ENCODE measurements at regions not wholly inside any gene's neighbourhood (a gene's known extent, or its start where the extent isn't known, plus 50 kb on each side); places are given as distances from the start of the nearest gene placed in this dataset.
"Not testable (repeated sequence)": the region's sequence is repeated elsewhere in the genome, so short reads cannot be mapped to it uniquely, and the experiment has no call there.

DNA sequence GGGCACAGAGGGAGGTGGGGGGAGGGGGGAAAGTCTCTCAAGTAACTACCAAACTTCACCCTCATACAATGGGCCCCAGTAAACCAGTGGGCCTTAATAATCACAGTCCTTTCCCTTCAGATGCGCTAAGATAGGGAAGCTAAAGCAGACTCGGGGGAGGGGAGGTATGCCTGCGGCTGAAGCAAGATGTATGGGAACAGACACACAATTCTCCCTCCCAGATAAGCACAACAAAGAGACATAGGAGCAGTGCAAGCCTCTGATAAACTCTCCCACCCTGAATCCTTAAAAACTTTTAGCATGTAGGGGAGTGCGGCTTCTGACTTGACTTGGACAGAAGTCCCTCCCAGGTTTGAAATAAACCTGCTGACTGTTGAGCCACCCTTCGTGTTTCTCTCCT, 54.7 kb downstream of the PROP1 start:
- H3K4me1 Mint-ChIP-seq: peaks cover 14% of the 10 kb centered on the region
- POLR2A ChIA-PET; DNase-seq; H3K27ac Mint-ChIP-seq; H3K9me3 Mint-ChIP-seq (ENCODE audit: low read depth); H3K36me3 Mint-ChIP-seq (ENCODE audit: low read depth); CTCF ChIA-PET; H3K4me3 Mint-ChIP-seq; ATAC-seq; H3K27me3 Mint-ChIP-seq; intact Hi-C loops (cut with DNase I, micrococcal nuclease): not testable (repeated sequence)

DNA sequence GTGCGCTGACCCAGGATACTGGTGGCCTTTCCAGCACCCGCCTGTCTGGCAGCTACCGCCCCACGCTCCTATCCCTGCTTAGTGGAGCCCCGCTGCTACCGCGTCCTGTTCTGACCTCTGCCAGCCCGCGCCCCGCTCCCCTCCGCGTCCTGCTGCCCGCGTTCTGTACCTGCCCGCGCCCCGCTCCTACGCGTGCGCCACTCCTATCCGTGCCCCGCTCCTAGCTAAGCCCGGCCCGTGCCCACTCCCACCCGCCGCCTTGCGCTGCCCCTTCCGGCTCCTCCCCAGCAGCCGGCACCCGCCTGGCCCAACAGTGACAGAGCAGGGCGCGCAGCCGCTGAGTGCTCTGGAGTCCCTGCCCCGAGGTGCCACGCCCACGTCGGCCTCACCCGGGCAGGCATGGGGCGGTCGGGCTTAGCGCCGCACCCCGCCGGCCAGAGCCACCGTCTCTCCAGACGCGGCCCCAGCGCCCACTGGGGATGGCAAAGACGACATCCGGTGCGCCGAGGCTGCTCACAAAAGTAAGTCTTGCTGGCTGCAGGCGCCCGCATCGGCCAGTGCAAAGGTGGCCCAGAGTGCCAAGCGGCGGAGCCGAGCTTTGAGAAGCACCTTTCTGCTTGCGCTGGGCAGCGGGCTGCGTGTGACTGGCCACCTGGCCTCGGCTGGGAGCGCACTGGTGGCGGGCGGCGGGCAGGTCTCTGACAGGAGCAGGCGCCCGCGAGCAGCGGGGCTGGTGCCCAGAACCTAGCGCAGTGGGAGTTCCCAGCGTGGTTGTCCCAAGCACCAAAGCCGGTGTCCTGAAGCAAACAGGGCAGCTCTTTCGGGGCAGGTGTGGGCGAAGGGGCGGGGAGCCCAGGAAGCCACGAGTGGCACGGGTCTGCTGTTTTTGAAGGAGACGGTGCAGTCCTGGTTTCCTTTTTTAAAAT, 56.5 kb downstream of the PROP1 start:
- ATAC-seq: peak; percentile 48
- POLR2A ChIA-PET; intact Hi-C loops (cut with DNase I, micrococcal nuclease); H3K36me3 Mint-ChIP-seq (ENCODE audit: low read depth); H3K4me1 Mint-ChIP-seq; CTCF ChIA-PET; H3K27me3 Mint-ChIP-seq; H3K27ac Mint-ChIP-seq; H3K9me3 Mint-ChIP-seq (ENCODE audit: low read depth): not testable (repeated sequence)
- peak overlapping the region; percentile 74 for H3K4me3 Mint-ChIP-seq
- peak; percentile 41 for DNase-seq

DNA sequence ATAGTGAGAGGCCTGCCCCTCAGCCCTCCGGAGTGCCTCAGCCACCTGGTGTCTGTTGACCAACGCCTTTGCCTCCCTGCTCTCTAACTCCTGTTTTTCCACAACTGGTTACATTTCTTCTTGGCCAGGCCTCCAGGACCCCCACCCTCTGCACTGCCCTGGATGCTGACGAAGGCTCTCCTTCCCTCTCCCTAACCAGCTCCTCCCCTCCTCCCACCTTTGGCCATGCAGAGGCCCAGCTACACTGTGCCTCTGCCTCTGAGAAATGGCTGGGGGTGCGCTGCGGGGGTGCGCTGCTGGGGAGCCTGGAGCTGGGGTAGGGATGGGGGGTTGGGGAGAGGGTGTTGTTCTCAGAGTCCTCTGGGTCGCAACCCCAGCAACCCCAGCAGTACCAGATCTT, 57.3 kb downstream of the PROP1 start:
- peak overlapping the region; percentile 74 for H3K4me3 Mint-ChIP-seq
- DNase-seq; H3K36me3 Mint-ChIP-seq (ENCODE audit: low read depth); intact Hi-C loops (cut with DNase I, micrococcal nuclease); H3K27me3 Mint-ChIP-seq; H3K27ac Mint-ChIP-seq; H3K9me3 Mint-ChIP-seq (ENCODE audit: low read depth); H3K4me1 Mint-ChIP-seq; CTCF ChIA-PET; POLR2A ChIA-PET: not testable (repeated sequence)
- peak; percentile 8 for ATAC-seq

DNA sequence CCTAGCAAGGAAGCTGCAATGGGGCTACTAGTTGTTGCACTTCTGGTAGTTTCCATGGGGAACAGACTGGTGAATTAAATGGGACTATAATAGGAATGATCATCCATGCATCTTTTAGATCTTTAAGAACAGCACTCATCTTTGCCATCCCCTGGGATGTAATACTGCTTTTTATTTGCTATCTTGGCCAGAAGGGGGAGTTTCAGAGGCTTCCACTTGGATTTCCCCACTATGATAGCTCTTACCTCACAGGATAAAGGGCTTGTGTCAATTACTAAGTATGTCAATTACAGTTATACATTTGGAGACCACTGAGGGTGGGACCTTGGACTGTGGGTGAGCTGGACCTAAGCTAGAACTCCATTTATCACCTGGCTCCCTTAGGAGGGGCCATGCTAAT, 61.8 kb downstream of the PROP1 start:
- H3K9me3 Mint-ChIP-seq (ENCODE audit: low read depth); H3K27ac Mint-ChIP-seq; POLR2A ChIA-PET; ATAC-seq; H3K27me3 Mint-ChIP-seq; intact Hi-C loops (cut with DNase I, micrococcal nuclease); DNase-seq; H3K4me3 Mint-ChIP-seq; H3K4me1 Mint-ChIP-seq; CTCF ChIA-PET; H3K36me3 Mint-ChIP-seq (ENCODE audit: low read depth): not testable (repeated sequence)

DNA sequence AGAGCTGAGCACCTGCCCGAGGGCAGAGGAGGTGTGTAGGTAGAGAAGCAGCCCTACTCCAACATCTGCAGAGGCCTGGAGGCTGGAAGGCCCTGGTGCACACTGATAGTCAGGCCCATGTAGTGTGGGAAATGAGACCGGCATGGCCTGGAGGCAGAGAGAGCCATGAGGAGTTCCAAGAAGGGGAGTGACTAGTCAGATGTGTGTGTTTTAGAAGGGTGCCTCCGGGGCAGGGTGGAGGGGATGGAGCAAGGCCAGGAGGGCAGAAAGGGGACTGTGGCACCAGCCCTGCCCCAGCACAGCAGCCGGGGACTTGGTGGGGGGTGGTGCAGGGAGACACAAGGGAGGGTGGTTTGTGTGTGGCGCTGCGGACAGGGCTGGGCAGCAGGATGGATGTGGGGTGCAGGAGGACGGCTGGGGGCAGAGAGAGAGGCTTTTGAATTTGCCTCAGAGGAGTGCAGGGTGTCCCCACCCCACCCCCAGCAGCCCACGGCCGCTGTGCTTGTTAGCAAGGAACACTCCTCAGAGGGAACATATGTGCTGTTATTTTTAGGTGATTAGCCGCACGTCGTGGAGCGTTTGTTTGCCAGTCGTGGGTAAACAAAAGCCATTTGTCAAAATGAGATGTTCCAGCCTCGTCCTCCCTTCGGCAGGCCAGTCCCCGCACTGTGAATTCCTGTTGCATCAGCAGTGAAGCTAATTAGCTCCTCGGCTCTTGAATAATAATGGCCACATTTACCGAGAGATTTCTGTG, 65.6 kb downstream of the PROP1 start:
- ATAC-seq; CTCF ChIA-PET; H3K9me3 Mint-ChIP-seq (ENCODE audit: low read depth); H3K27me3 Mint-ChIP-seq; intact Hi-C loops (cut with DNase I, micrococcal nuclease); H3K27ac Mint-ChIP-seq; POLR2A ChIA-PET; H3K4me1 Mint-ChIP-seq; H3K4me3 Mint-ChIP-seq; H3K36me3 Mint-ChIP-seq (ENCODE audit: low read depth); DNase-seq: not testable (repeated sequence)

DNA sequence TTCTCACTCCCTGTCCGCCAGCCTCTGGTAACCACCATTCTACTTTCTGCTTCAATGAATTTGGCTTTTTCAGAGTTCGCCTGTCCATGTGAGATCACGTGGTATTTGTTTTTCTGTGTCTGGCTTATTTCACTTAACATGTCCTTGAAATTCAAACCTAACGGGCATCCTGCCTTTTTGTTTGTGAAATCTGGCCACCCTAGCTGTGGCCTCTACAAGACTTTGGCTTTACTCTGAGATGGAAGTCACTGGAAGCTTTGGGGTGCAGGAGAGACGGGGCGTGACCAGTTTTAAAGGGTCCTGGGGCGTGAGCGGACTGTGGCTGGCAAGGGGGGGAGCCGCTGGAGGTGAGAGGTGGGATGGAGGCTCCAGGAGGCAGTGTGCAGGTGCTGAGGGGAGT, 66.4 kb downstream of the PROP1 start:
- H3K27me3 Mint-ChIP-seq; H3K9me3 Mint-ChIP-seq (ENCODE audit: low read depth); H3K4me3 Mint-ChIP-seq; intact Hi-C loops (cut with DNase I, micrococcal nuclease); H3K36me3 Mint-ChIP-seq (ENCODE audit: low read depth); DNase-seq; H3K4me1 Mint-ChIP-seq; ATAC-seq; POLR2A ChIA-PET; H3K27ac Mint-ChIP-seq; CTCF ChIA-PET: not testable (repeated sequence)

DNA sequence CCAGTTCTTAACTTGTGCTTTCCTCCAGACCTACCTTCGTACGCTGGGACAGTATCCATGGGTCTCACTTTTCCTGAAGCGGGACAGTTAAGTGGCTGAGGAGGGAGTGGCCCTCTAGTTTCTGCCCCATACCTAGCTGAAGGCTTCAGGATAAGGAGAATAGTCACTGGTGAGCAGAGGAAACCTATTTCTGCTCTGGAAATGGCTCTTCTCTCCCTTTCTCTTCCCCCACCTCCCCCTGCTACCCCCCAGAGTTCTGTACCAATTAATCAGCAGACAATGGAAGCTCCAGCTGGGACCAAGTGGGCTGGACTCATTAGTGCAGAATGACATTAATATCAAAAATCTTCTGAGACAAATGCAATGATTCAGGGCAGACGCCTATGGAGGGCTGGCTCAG, 68.5 kb downstream of the PROP1 start:
- H3K27me3 Mint-ChIP-seq; CTCF ChIA-PET; H3K4me1 Mint-ChIP-seq; POLR2A ChIA-PET; DNase-seq; H3K4me3 Mint-ChIP-seq; H3K9me3 Mint-ChIP-seq (ENCODE audit: low read depth); ATAC-seq; H3K36me3 Mint-ChIP-seq (ENCODE audit: low read depth); H3K27ac Mint-ChIP-seq; intact Hi-C loops (cut with DNase I, micrococcal nuclease): not testable (repeated sequence)

DNA sequence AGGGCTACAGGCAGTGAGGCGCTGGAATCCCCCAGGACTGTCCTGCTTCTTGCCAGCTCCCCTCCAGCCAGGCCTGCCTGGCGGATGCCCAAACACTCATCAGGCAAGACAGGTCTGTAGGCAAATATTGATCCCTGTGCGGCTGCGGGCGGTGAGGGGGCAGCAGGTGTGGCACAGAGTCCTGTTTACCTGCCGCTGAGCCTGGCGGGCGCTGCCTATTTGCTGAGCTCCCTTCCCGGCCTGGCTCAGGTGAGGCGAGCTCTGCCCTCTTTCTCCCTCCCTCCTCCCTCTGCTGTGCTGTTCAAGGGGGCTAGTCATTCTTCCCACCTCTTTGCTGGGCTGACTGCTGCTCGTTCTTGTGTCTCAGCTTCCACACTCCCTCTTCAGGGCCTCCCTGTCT, 71.5 kb downstream of the PROP1 start:
- DNase-seq; POLR2A ChIA-PET; H3K36me3 Mint-ChIP-seq (ENCODE audit: low read depth); H3K9me3 Mint-ChIP-seq (ENCODE audit: low read depth); intact Hi-C loops (cut with DNase I, micrococcal nuclease); H3K4me1 Mint-ChIP-seq; ATAC-seq; H3K4me3 Mint-ChIP-seq; H3K27me3 Mint-ChIP-seq; CTCF ChIA-PET; H3K27ac Mint-ChIP-seq: not testable (repeated sequence)

DNA sequence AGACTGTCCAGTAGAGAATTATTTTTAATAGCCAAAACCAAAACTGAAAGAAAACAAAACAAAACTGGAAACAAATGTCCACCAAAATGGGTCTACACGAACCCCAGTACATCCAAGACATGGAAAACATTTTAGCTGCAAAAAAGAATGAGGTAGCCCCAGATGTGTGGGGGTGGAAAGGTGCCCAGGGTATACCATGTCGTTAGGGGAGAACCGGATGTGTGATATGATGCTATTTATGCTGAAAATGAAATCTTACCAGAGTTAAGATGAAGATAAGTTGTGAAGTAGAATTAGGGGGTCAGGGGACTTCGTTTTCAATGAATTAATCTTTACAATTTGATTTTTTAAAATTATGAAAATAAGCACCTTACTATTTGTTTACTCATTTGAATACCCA, 72.2 kb downstream of the PROP1 start:
- intact Hi-C loops (cut with DNase I, micrococcal nuclease); DNase-seq; ATAC-seq; H3K36me3 Mint-ChIP-seq (ENCODE audit: low read depth); CTCF ChIA-PET; H3K27ac Mint-ChIP-seq; H3K9me3 Mint-ChIP-seq (ENCODE audit: low read depth); POLR2A ChIA-PET; H3K4me1 Mint-ChIP-seq; H3K4me3 Mint-ChIP-seq; H3K27me3 Mint-ChIP-seq: not testable (repeated sequence)

DNA sequence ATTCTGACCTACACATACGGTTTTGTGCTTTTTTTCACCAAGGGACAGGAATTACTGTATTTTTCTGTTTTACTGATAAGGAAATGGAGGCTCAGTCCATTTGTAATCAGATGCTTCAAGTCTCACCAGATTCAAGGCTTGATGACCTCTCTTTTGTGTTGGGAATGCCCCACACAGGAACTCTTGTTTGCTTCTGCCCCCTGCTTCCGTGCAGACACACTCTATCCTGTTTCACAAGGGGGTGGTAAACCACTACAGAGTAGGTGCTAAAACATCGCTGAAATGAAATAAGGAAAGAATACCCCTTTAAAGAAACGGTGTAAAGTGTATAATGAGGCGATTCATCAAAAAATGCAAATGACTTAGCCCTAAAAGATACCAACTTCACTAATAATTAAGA, 72.9 kb downstream of the PROP1 start:
- H3K4me3 Mint-ChIP-seq; DNase-seq; H3K9me3 Mint-ChIP-seq (ENCODE audit: low read depth); intact Hi-C loops (cut with DNase I, micrococcal nuclease); H3K4me1 Mint-ChIP-seq; H3K36me3 Mint-ChIP-seq (ENCODE audit: low read depth); H3K27me3 Mint-ChIP-seq; H3K27ac Mint-ChIP-seq; POLR2A ChIA-PET; CTCF ChIA-PET: not testable (repeated sequence)
- peak; percentile 42 for ATAC-seq

DNA sequence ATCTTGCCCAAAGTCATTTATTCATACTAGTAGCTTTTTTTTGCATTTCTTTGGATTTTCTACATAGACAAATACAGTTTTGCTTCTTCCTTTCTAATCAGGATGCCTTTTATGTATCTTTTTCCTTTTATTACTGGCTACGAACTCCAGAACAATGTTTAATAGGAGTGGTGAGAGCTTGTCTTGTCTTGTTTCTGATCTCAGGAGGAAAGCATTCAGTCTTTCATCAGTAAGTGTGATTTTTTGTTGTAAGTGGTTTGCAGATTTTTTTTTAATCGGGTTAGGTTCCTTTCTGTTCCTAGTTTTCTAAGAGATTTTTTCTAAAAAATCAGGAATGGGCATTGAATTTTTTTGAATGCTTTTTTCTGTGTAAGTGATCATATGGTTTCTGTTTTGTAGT, 86.8 kb downstream of the PROP1 start:
- H3K27me3 Mint-ChIP-seq; H3K9me3 Mint-ChIP-seq (ENCODE audit: low read depth); ATAC-seq; H3K4me1 Mint-ChIP-seq; intact Hi-C loops (cut with DNase I, micrococcal nuclease); POLR2A ChIA-PET; H3K27ac Mint-ChIP-seq; H3K36me3 Mint-ChIP-seq (ENCODE audit: low read depth); CTCF ChIA-PET; DNase-seq; H3K4me3 Mint-ChIP-seq: not testable (repeated sequence)

DNA sequence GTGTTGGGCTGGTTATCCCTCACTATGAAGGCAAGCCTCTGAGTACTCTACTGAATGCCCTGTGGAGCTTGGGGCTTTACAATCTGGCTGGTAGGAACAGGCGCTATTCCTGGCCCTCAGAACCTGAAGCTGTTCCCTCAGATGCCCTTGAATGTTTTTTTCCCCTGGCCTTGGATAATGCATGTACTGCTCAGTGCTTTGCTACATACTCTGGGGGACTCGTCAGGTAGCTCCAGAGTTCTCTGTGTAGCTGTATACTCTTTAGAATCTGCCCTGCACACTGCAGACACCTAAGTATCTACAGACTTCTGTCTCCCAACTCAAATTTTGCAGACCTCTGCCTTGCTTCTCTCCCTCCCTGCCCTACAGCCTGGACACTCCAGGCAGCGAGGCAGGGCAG, 93.2 kb downstream of the PROP1 start:
- H3K27ac Mint-ChIP-seq; H3K27me3 Mint-ChIP-seq; DNase-seq; CTCF ChIA-PET; H3K4me3 Mint-ChIP-seq; H3K9me3 Mint-ChIP-seq (ENCODE audit: low read depth); H3K36me3 Mint-ChIP-seq (ENCODE audit: low read depth); ATAC-seq; H3K4me1 Mint-ChIP-seq; POLR2A ChIA-PET; intact Hi-C loops (cut with DNase I, micrococcal nuclease): not testable (repeated sequence)
